IMR-90 (cell line): ENCODE measurements at regions not wholly inside any gene's neighbourhood (a gene's known extent, or its start where the extent isn't known, plus 50 kb on each side); places are given as distances from the start of the nearest gene placed in this dataset.

Experiments used
- ATAC-seq: fragments of 200-7000 bp; cut with Tn5 transposase; 2 replicates; pipeline ENCODE4 v1.9.1; 2020; ENCODE audit warnings: low read depth, mild to moderate bottlenecking, moderate library complexity
- BruUV-seq: library from RNA; stranded (reverse); fragments of 400-500 nt; replicated peaks from 2 replicates; lab custom pipeline; 2021; lab: Mats Ljungman, UMichigan
- CTCF ChIA-PET: fragments of 300-600 bp; formaldehyde crosslinking; extraction: SDS; loops from one replicate; lab custom pipeline; 2021; ENCODE audit warnings: antibody characterized with exemption; lab: Yijun Ruan, JAX
- POLR2A ChIA-PET: fragments of 300-600 bp; sonication (Branson Sonifier 250); formaldehyde crosslinking; loops from one replicate; lab custom pipeline; 2022; ENCODE audit warnings: antibody characterized with exemption; ENCODE audit not compliant: unreplicated experiment; lab: Charles Lee
- DNase-seq: peaks from one replicate; pipeline ENCODE4 v3.0.0; 2013
- H2AFZ ChIP-seq: replicated peaks from 2 replicates; pipeline ENCODE3; 2013; ENCODE audit warnings: low read length, mild to moderate bottlenecking; ENCODE audit not compliant: poor library complexity
- H2AK5ac ChIP-seq: 2 replicates; pipeline ENCODE4 v1.6.1; 2013; ENCODE audit warnings: low read depth, low read length, inconsistent platforms
- H2AK9ac ChIP-seq: replicated peaks from 2 replicates; pipeline ENCODE3; 2013; ENCODE audit warnings: mild to moderate bottlenecking, low read depth, low read length, moderate library complexity; ENCODE audit not compliant: poor library complexity
- H2BK120ac ChIP-seq: 2 replicates; pipeline ENCODE4 v1.6.1; 2013; ENCODE audit warnings: low read depth, low read length, inconsistent platforms
- H2BK15ac ChIP-seq: 3 replicates; pipeline ENCODE4 v1.6.1; 2013; ENCODE audit warnings: low read depth, low read length, inconsistent platforms
- H2BK20ac ChIP-seq: 2 replicates; pipeline ENCODE4 v1.6.1; 2013; ENCODE audit warnings: low read depth, mild to moderate bottlenecking, inconsistent platforms, low read length, moderate library complexity
- H2BK5ac ChIP-seq: 2 replicates; pipeline ENCODE4 v1.6.1; 2013; ENCODE audit warnings: mild to moderate bottlenecking, low read depth, low read length, inconsistent platforms; ENCODE audit not compliant: poor library complexity, severe bottlenecking
- H3K14ac ChIP-seq: replicated peaks from 2 replicates; pipeline ENCODE4 v1.6.1; 2013; ENCODE audit warnings: low read depth, low read length, inconsistent platforms
- H3K18ac ChIP-seq: 2 replicates; pipeline ENCODE4 v1.6.1; 2013; ENCODE audit warnings: low read depth, low read length, control low read depth
- H3K23ac ChIP-seq: 2 replicates; pipeline ENCODE4 v1.6.1; 2013; ENCODE audit warnings: low read depth, low read length, inconsistent platforms
- H3K27ac ChIP-seq: 2 replicates; pipeline ENCODE4 v1.5.1; 2013; ENCODE audit warnings: mild to moderate bottlenecking, control low read depth, low read length; ENCODE audit not compliant: insufficient read depth
- H3K27me3 ChIP-seq: 2 replicates; pipeline ENCODE4 v1.6.1; 2013; ENCODE audit warnings: low read length; ENCODE audit not compliant: control insufficient read depth, insufficient read depth
- H3K36me3 ChIP-seq: 2 replicates; pipeline ENCODE4 v1.6.1; 2013; ENCODE audit warnings: low read length, mixed read lengths; ENCODE audit not compliant: control insufficient read depth, insufficient read depth
- H3K4ac ChIP-seq: 2 replicates; pipeline ENCODE4 v1.6.1; 2013; ENCODE audit warnings: low read depth, low read length, inconsistent platforms
- H3K4me1 ChIP-seq: 2 replicates; pipeline ENCODE4 v1.6.1; 2013; ENCODE audit warnings: low read length, mixed read lengths; ENCODE audit not compliant: control insufficient read depth, insufficient read depth
- H3K4me2 ChIP-seq: 2 replicates; pipeline ENCODE4 v1.6.1; 2013; ENCODE audit warnings: low read depth, mild to moderate bottlenecking, control low read depth, low read length, moderate library complexity
- H3K4me3 ChIP-seq: 2 replicates; pipeline ENCODE4 v1.5.1; 2013; ENCODE audit warnings: low read depth, mild to moderate bottlenecking, control low read depth, low read length, moderate library complexity; ENCODE audit not compliant: insufficient read depth
- H3K56ac ChIP-seq: 2 replicates; pipeline ENCODE4 v1.6.1; 2013; ENCODE audit warnings: low read length, inconsistent platforms; ENCODE audit not compliant: insufficient read depth; ENCODE audit errors: extremely low read depth
- H3K79me1 ChIP-seq, 2 experiments: 2 replicates each; pipeline ENCODE4 v1.6.1; 2013; ENCODE audit warnings: low read length in 2 of 2, inconsistent platforms in 1 of 2, low read depth in 1 of 2
- H3K9ac ChIP-seq: 2 replicates; pipeline ENCODE4 v1.6.1; 2013; ENCODE audit warnings: low read depth, low read length, control low read depth
- H3K9me1 ChIP-seq: 2 replicates; pipeline ENCODE4 v1.6.1; 2013; ENCODE audit warnings: low read length, inconsistent platforms; ENCODE audit not compliant: insufficient read depth
- H3K9me3 ChIP-seq: 2 replicates; pipeline ENCODE4 v1.6.1; 2013; ENCODE audit warnings: low read length; ENCODE audit not compliant: control insufficient read depth, insufficient read depth
- H4K20me1 ChIP-seq: 2 replicates; pipeline ENCODE4 v1.6.1; 2013; ENCODE audit warnings: low read length, inconsistent platforms; ENCODE audit not compliant: insufficient read depth
- H4K5ac ChIP-seq: 2 replicates; pipeline ENCODE4 v1.6.1; 2013; ENCODE audit warnings: mild to moderate bottlenecking, low read depth, low read length, control low read depth
- H4K8ac ChIP-seq, 2 experiments: 2 replicates each; pipeline ENCODE4 v1.6.1; 2013; ENCODE audit warnings: low read depth in 2 of 2, low read length in 2 of 2, control low read depth in 1 of 2, inconsistent platforms in 1 of 2
- H4K91ac ChIP-seq: 2 replicates; pipeline ENCODE4 v1.6.1; 2013; ENCODE audit warnings: low read depth, low read length, inconsistent platforms; ENCODE audit not compliant: insufficient read depth
- BHLHE40 ChIP-seq: fragments of 150-350 bp; IDR thresholded peaks from 2 replicates; pipeline ENCODE4 v1.6.1; 2016; ENCODE audit warnings: mild to moderate bottlenecking, low read depth, low read length
- CEBPB ChIP-seq: IDR thresholded peaks from 2 replicates; pipeline ENCODE4 v1.6.1; 2012; ENCODE audit warnings: low read depth, low read length, improper control_type of control experiment
- CHD1 ChIP-seq: IDR thresholded peaks from 2 replicates; pipeline ENCODE4 v1.6.1; 2012; ENCODE audit warnings: low read depth, low read length, improper control_type of control experiment
- ELK1 ChIP-seq: fragments of 150-350 bp; IDR thresholded peaks from 2 replicates; pipeline ENCODE4 v1.6.1; 2016; ENCODE audit warnings: low read depth, mild to moderate bottlenecking, low read length, moderate library complexity, borderline replicate concordance
- FOS ChIP-seq: fragments of 150-350 bp; IDR thresholded peaks from 2 replicates; pipeline ENCODE4 v1.6.1; 2016; ENCODE audit warnings: low read depth, low read length
- MAFK ChIP-seq: IDR thresholded peaks from 2 replicates; pipeline ENCODE4 v1.6.1; 2012; ENCODE audit warnings: low read depth, low read length, improper control_type of control experiment
- MAZ ChIP-seq: IDR thresholded peaks from 2 replicates; pipeline ENCODE4 v1.6.1; 2012; ENCODE audit warnings: low read depth, mild to moderate bottlenecking, low read length, improper control_type of control experiment, moderate library complexity, borderline replicate concordance
- MXI1 ChIP-seq: IDR thresholded peaks from 2 replicates; pipeline ENCODE4 v1.6.1; 2012; ENCODE audit warnings: low read depth, mild to moderate bottlenecking, low read length, moderate library complexity, borderline replicate concordance
- NFE2L2 ChIP-seq: fragments of 150-350 bp; IDR thresholded peaks from 2 replicates; pipeline ENCODE4 v1.6.1; 2016; ENCODE audit warnings: low read depth, mild to moderate bottlenecking, low read length
- POLR2A ChIP-seq: IDR thresholded peaks from 2 replicates; pipeline ENCODE4 v1.6.1; 2012; ENCODE audit warnings: mild to moderate bottlenecking, low read depth, low read length
- RCOR1 ChIP-seq: IDR thresholded peaks from 2 replicates; pipeline ENCODE4 v1.6.1; 2012; ENCODE audit warnings: mild to moderate bottlenecking, low read length, improper control_type of control experiment; ENCODE audit not compliant: insufficient replicate concordance
- RFX5 ChIP-seq: IDR thresholded peaks from 2 replicates; pipeline ENCODE4 v1.8.0; 2012; ENCODE audit warnings: low read depth, mild to moderate bottlenecking, low read length, moderate library complexity
- SMC3 ChIP-seq: fragments of 150-350 bp; IDR thresholded peaks from 2 replicates; pipeline ENCODE4 v1.6.1; 2016; ENCODE audit warnings: low read depth, mild to moderate bottlenecking, antibody characterized with exemption, low read length, moderate library complexity
- dilution Hi-C: fragments of 300-500 bp; cut with HindIII; formaldehyde crosslinking; loops from one replicate; pipeline ENCODE4 v1.14.3; 2018; ENCODE audit warnings: low sequenced_read_pairs; ENCODE audit not compliant: unreplicated experiment
- in situ Hi-C: fragments of 300-500 bp; cut with MboI; formaldehyde crosslinking; loops from 3 replicates; pipeline ENCODE4 v1.14.3; 2019; ENCODE audit warnings: low sequenced_read_pairs, inconsistent platforms, mixed read lengths
- intact Hi-C: fragments of 100-400 bp; cut with micrococcal nuclease; formaldehyde crosslinking; loops from 2 replicates; pipeline ENCODE4 v1.10.0; 2022
- TF ChIP-seq, protein P1 (sequence below): fragments of 150-350 bp; IDR thresholded peaks from 2 replicates; pipeline ENCODE4 v1.6.1; 2017; ENCODE audit warnings: mild to moderate bottlenecking, antibody characterized with exemption, low read length, low read depth
- TF ChIP-seq, protein P2 (sequence below): conservative IDR thresholded peaks from 2 replicates; pipeline ENCODE4 v1.5.1; 2012; ENCODE audit warnings: mild to moderate bottlenecking, low read depth, low read length, improper control_type of control experiment

DNA sequence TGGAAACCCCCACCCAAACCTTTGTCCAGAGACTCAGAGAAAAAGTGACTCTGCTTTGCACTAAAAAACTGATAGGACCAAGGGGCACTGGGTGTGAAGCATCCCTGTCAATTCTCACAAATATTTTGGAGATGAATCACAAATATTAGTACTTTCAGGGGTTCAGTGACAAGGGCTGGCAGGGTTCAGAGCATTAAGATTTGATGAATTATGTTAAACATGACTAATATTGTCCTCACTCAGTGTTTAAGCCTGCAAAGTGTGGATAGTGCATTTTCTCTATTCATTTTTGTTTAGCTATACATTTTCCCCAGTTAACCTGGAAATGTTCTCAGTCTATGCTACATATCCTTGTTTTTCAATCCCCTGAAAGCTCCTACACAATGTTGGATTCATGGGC is 65.3 kb upstream of the CCDC68 start:
- intact Hi-C loops (no loop called here), in situ Hi-C loops (no loop called here), dilution Hi-C loops (no loop called here)
- CTCF ChIA-PET: interaction anchor here (1.1 kb wide), 1 partner anchor 12 kb away, joined by 3 read pairs; no protein-coding TSS in a partner anchor
- TF ChIP-seq CHD1 (no peak), SMC3 (no peak), CEBPB (no peak), RCOR1 (no peak), MAZ (no peak), NFE2L2 (no peak), FOS (no peak), BHLHE40 (no peak), ELK1 (no peak), MXI1 (no peak), POLR2A (no peak), RFX5 (no peak), MAFK (no peak)
- TF ChIP-seq, protein P1, sequence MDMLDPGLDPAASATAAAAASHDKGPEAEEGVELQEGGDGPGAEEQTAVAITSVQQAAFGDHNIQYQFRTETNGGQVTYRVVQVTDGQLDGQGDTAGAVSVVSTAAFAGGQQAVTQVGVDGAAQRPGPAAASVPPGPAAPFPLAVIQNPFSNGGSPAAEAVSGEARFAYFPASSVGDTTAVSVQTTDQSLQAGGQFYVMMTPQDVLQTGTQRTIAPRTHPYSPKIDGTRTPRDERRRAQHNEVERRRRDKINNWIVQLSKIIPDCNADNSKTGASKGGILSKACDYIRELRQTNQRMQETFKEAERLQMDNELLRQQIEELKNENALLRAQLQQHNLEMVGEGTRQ: no peak
- TF ChIP-seq, protein P2, sequence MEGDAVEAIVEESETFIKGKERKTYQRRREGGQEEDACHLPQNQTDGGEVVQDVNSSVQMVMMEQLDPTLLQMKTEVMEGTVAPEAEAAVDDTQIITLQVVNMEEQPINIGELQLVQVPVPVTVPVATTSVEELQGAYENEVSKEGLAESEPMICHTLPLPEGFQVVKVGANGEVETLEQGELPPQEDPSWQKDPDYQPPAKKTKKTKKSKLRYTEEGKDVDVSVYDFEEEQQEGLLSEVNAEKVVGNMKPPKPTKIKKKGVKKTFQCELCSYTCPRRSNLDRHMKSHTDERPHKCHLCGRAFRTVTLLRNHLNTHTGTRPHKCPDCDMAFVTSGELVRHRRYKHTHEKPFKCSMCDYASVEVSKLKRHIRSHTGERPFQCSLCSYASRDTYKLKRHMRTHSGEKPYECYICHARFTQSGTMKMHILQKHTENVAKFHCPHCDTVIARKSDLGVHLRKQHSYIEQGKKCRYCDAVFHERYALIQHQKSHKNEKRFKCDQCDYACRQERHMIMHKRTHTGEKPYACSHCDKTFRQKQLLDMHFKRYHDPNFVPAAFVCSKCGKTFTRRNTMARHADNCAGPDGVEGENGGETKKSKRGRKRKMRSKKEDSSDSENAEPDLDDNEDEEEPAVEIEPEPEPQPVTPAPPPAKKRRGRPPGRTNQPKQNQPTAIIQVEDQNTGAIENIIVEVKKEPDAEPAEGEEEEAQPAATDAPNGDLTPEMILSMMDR: no peak
- H4K8ac ChIP-seq: no peak overlapping the region
- H3K36me3 ChIP-seq: no peaks in the 10 kb centered on the region
- no peak overlapping the region for H3K27ac ChIP-seq
- no peak overlapping the region for H3K23ac ChIP-seq
- no peak overlapping the region for H2AK9ac ChIP-seq
- H2BK15ac ChIP-seq: no peak overlapping the region
- H3K9me1 ChIP-seq: no peaks in the 10 kb centered on the region
- H3K4me2 ChIP-seq: no peak overlapping the region
- BruUV-seq: no TSS peak
- no peak overlapping the region for H2BK20ac ChIP-seq
- no peak overlapping the region for H4K91ac ChIP-seq
- H2AFZ ChIP-seq: no peak overlapping the region
- H3K18ac ChIP-seq: no peak overlapping the region
- H3K4me3 ChIP-seq: no peak overlapping the region
- no peak overlapping the region for H3K56ac ChIP-seq
- DNase-seq (no peak), ATAC-seq (no peak)
- POLR2A ChIA-PET: no interaction called here
- peaks cover 2% of the 10 kb centered on the region; the same call in 1 of the 2 replicates for H3K27me3 ChIP-seq
- H2BK5ac ChIP-seq: no peak overlapping the region
- H3K4me1 ChIP-seq: no peaks in the 10 kb centered on the region
- H2AK5ac ChIP-seq: no peak overlapping the region
- no peak overlapping the region for H3K4ac ChIP-seq
- no peak overlapping the region for H3K9ac ChIP-seq
- H3K14ac ChIP-seq: no peak overlapping the region
- H3K9me3 ChIP-seq: no peaks in the 10 kb centered on the region
- H2BK120ac ChIP-seq: no peak overlapping the region
- no peaks in the 10 kb centered on the region for H3K79me1 ChIP-seq
- H4K5ac ChIP-seq: no peak overlapping the region
- H4K20me1 ChIP-seq: no peaks in the 10 kb centered on the region
